ENCODE measurements at regions not wholly inside any gene's neighbourhood (a gene's known extent, or its start where the extent isn't known, plus 50 kb on each side); places are given as distances from the start of the nearest gene placed in this dataset.

DNA sequence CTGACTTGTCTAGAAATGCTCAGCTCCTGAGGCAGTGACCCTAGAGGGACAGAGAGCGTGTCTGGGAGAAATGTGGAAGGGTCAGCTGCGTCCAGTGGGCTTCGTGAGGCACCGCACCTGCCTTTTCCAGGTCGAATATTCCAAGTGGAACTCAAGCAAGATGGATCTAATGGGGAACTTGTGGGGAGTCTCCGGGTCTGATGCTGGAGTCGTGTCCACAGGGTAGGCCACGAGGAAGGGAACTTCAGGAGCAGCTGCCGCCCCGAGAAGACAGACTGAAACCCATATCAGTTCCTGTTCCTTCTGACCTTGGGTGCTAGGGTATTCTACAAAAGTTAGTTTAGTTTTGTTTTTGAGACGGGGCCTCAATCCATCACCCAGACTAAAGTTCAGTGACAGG is 67.5 kb downstream of the TNFAIP2 start:
- H3K9me3 ChIP-seq (ENCODE audit: insufficient read depth in 2 of 2, low read depth in 1 of 2, low read length in 1 of 2), result no peaks in the 10 kb centered on the region
- H4K8ac ChIP-seq (ENCODE audit: extremely low read depth, insufficient read depth, low read length), result no peak overlapping the region
- DNase-seq (ENCODE audit: low read depth in 1 of 2, low spot score in 2 of 2) (no peak), FAIRE-seq (no peak)
- no peaks in the 10 kb centered on the region for H3K79me2 ChIP-seq (ENCODE audit: control insufficient read depth in 1 of 2, insufficient read depth in 2 of 2, low read length in 2 of 2)
- no peak overlapping the region for H4K5ac ChIP-seq (ENCODE audit: insufficient read length, low read depth, low read length)
- H3K79me1 ChIP-seq (ENCODE audit: low read depth, low read length), result no peaks in the 10 kb centered on the region
- H2AFZ ChIP-seq (ENCODE audit: low read length), result no peak overlapping the region
- H2BK15ac ChIP-seq (ENCODE audit: low read length), result no peak overlapping the region
- no peak overlapping the region for H2AK5ac ChIP-seq (ENCODE audit: low read depth, low read length)
- H2BK20ac ChIP-seq (ENCODE audit: low read length), result no peak overlapping the region
- H3K4ac ChIP-seq (replicated peaks; ENCODE audit: insufficient read length, low read depth, low read length), result no peak overlapping the region
- H3K9ac ChIP-seq (replicated peaks in 1 of 4; ENCODE audit: extremely low read depth in 1 of 4, low read depth in 3 of 4, low read length in 3 of 4), result no peak overlapping the region
- peaks cover 1 to 22% (median 19%) of the 10 kb centered on the region in 4 experiments for H3K27me3 ChIP-seq (replicated peaks in 1 of 4; ENCODE audit: control insufficient read depth in 3 of 4, extremely low read depth in 1 of 4, insufficient read depth in 3 of 4, low read length in 3 of 4)
- no peak overlapping the region for H2BK12ac ChIP-seq (ENCODE audit: low read depth, low read length)
- no peak overlapping the region for H3K18ac ChIP-seq (ENCODE audit: extremely low read depth, low read length)
- H3K4me2 ChIP-seq (ENCODE audit: insufficient read depth in 1 of 2, low read depth in 2 of 2, low read length in 2 of 2), result no peak overlapping the region
- 94% methylated on average over 11 of the region's 11 CpGs; no CpG with 5 or more reads in 1 of the 2 experiments for WGBS, 2 experiments (ENCODE audit: extremely low coverage in 1 of 2, insufficient coverage in 1 of 2, insufficient read length in 1 of 2, insufficient replicate concordance in 2 of 2, low coverage in 1 of 2, low lambda C conversion rate in 2 of 2, missing lambda C conversion rate in 1 of 2)
- H3K23me2 ChIP-seq (ENCODE audit: low read depth, low read length), result peaks cover 9% of the 10 kb centered on the region; the same call in 1 of the 2 replicates
- POLR2A ChIA-PET (ENCODE audit: partially characterized antibody), result interaction anchor here (1.6 kb wide), 1 partner anchor 16 kb away, joined by 3 read pairs; no protein-coding TSS in a partner anchor
- no peak overlapping the region for H3K4me3 ChIP-seq (ENCODE audit: extremely low read depth in 1 of 4, insufficient read depth in 2 of 4, low read depth in 3 of 4, low read length in 4 of 4)
- no peaks in the 10 kb centered on the region for H4K20me1 ChIP-seq (replicated peaks in 1 of 2; ENCODE audit: control insufficient read depth in 1 of 2, insufficient read depth in 2 of 2, low read length in 2 of 2)
- H3K4me1 ChIP-seq (replicated peaks in 1 of 4; ENCODE audit: control insufficient read depth in 3 of 4, insufficient read depth in 4 of 4, low read length in 3 of 4), result peaks cover 8 to 14% (median 11%) of the 10 kb centered on the region in 4 experiments; a peak in 5 of 7 replicates
- no peak overlapping the region for H2BK120ac ChIP-seq (replicated peaks; ENCODE audit: low read depth, low read length)
- no peak overlapping the region for H3K23ac ChIP-seq (ENCODE audit: insufficient read length)
- CTCF ChIA-PET (ENCODE audit: partially characterized antibody), result interaction anchor here (0.7 to 2.9 kb wide), 6 partner anchors 10 to 101 kb away, joined by 3 to 7 read pairs (median 6); no protein-coding TSS in a partner anchor
- H3K27ac ChIP-seq (ENCODE audit: low read depth, low read length), result no peak overlapping the region
- H4K91ac ChIP-seq (replicated peaks; ENCODE audit: insufficient read length, low read length), result no peak overlapping the region
- H3K56ac ChIP-seq (replicated peaks; ENCODE audit: insufficient read length, low read depth, low read length), result no peak overlapping the region
- no peak overlapping the region for H3K14ac ChIP-seq (ENCODE audit: insufficient read length)
- H2BK5ac ChIP-seq (ENCODE audit: low read depth, low read length), result no peak overlapping the region
- no peaks in the 10 kb centered on the region for H3K36me3 ChIP-seq (ENCODE audit: control insufficient read depth in 2 of 4, insufficient read depth in 4 of 4, low read length in 3 of 4)
- TF ChIP-seq TBP (IDR thresholded peaks at IDR 0.05; ENCODE audit: low read depth, low read length) (no peak), RNF2 (IDR thresholded peaks at IDR 0.05; ENCODE audit: borderline replicate concordance, low read depth, low read length, missing control alignments, poor library complexity, severe bottlenecking) (no peak), RXRA (IDR thresholded peaks at IDR 0.05; ENCODE audit: insufficient read depth, low read depth, low read length) (no peak), TCF12 (IDR thresholded peaks at IDR 0.05; ENCODE audit: low read depth, low read length) (no peak), SP4 (IDR thresholded peaks at IDR 0.05; ENCODE audit: low read length) (no peak), GTF2F1 (IDR thresholded peaks at IDR 0.05; ENCODE audit: borderline replicate concordance, low read depth, low read length) (no peak), SP2 (IDR thresholded peaks at IDR 0.05; ENCODE audit: low read length) (no peak), EGR1 (IDR thresholded peaks at IDR 0.05; ENCODE audit: borderline replicate concordance, low read depth, low read length) (no peak), RAD21 (IDR thresholded peaks at IDR 0.05 in 1 of 2, conservative IDR thresholded peaks at IDR 0.05 in 1 of 2; ENCODE audit: low read depth in 2 of 2, low read length in 2 of 2) (no peak), CBX5 (IDR thresholded peaks at IDR 0.05; ENCODE audit: low read depth, low read length) (no peak), EZH2 (IDR thresholded peaks at IDR 0.05; ENCODE audit: low read depth, low read length, severe bottlenecking) (no peak), CBX8 (IDR thresholded peaks at IDR 0.05; ENCODE audit: borderline replicate concordance, low read depth, low read length) (no peak)
- TF ChIP-seq, protein P1, sequence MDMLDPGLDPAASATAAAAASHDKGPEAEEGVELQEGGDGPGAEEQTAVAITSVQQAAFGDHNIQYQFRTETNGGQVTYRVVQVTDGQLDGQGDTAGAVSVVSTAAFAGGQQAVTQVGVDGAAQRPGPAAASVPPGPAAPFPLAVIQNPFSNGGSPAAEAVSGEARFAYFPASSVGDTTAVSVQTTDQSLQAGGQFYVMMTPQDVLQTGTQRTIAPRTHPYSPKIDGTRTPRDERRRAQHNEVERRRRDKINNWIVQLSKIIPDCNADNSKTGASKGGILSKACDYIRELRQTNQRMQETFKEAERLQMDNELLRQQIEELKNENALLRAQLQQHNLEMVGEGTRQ (IDR thresholded peaks at IDR 0.05; ENCODE audit: low read length), result no peak
